ENCODE measurements at regions not wholly inside any gene's neighbourhood (a gene's known extent, or its start where the extent isn't known, plus 50 kb on each side); places are given as distances from the start of the nearest gene placed in this dataset.
"Not testable (repeated sequence)": the region's sequence is repeated elsewhere in the genome, so short reads cannot be mapped to it uniquely, and the experiment has no call there.

GRCh38 chr15:96477227-96477626 is 146.7 kb downstream of the NR2F2 start:
- Histone ChIP-seq H3K4me2 (ENCODE audit: extremely low read depth, insufficient read depth, low read length) (no peak overlapping the region), H3K36me3 (ENCODE audit: control insufficient read depth, insufficient read depth, low read length) (no peaks in the 10 kb centered on the region), H3K27me3 (ENCODE audit: control insufficient read depth, insufficient read depth, low read length) (no peaks in the 10 kb centered on the region), H3K79me2 (ENCODE audit: control insufficient read depth, insufficient read depth, low read length) (no peaks in the 10 kb centered on the region), H3K27ac (ENCODE audit: insufficient read depth, low read length) (no peak overlapping the region), H3K4me3 (replicated peaks in 1 of 4; ENCODE audit: control extremely low read depth in 1 of 4, insufficient read depth in 1 of 4, low read depth in 3 of 4, low read length in 4 of 4) (no peak overlapping the region), H4K20me1 (ENCODE audit: control insufficient read depth, extremely low read depth, insufficient read depth, low read length) (no peaks in the 10 kb centered on the region), H3K9me3 (ENCODE audit: control insufficient read depth, insufficient read depth, low read depth, low read length) (no peaks in the 10 kb centered on the region), H3K9ac (ENCODE audit: insufficient read depth, low read length) (no peak overlapping the region), H2AFZ (ENCODE audit: low read length) (no peak overlapping the region), H3K4me1 (ENCODE audit: control insufficient read depth, extremely low read depth, insufficient read depth, low read length) (no peaks in the 10 kb centered on the region)
- DNase-seq (ENCODE audit: low read depth in 2 of 2) = no peak
- no peak for TF ChIP-seq EZH2 (IDR thresholded peaks at IDR 0.05; ENCODE audit: low read length, missing control alignments)
- TF ChIP-seq, protein P1, sequence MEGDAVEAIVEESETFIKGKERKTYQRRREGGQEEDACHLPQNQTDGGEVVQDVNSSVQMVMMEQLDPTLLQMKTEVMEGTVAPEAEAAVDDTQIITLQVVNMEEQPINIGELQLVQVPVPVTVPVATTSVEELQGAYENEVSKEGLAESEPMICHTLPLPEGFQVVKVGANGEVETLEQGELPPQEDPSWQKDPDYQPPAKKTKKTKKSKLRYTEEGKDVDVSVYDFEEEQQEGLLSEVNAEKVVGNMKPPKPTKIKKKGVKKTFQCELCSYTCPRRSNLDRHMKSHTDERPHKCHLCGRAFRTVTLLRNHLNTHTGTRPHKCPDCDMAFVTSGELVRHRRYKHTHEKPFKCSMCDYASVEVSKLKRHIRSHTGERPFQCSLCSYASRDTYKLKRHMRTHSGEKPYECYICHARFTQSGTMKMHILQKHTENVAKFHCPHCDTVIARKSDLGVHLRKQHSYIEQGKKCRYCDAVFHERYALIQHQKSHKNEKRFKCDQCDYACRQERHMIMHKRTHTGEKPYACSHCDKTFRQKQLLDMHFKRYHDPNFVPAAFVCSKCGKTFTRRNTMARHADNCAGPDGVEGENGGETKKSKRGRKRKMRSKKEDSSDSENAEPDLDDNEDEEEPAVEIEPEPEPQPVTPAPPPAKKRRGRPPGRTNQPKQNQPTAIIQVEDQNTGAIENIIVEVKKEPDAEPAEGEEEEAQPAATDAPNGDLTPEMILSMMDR (conservative IDR thresholded peaks at IDR 0.05 in 1 of 2, IDR thresholded peaks at IDR 0.05 in 1 of 2; ENCODE audit: low read depth in 1 of 2, low read length in 2 of 2) = no peak

GRCh38 chr15:96484412-96484811 is 153.9 kb downstream of the NR2F2 start:
- H3K4me3 ChIP-seq (replicated peaks in 1 of 4; ENCODE audit: control extremely low read depth in 1 of 4, insufficient read depth in 1 of 4, low read depth in 3 of 4, low read length in 4 of 4); H4K20me1 ChIP-seq (ENCODE audit: control insufficient read depth, extremely low read depth, insufficient read depth, low read length); H3K9me3 ChIP-seq (ENCODE audit: control insufficient read depth, insufficient read depth, low read depth, low read length); H2AFZ ChIP-seq (ENCODE audit: low read length); H3K79me2 ChIP-seq (ENCODE audit: control insufficient read depth, insufficient read depth, low read length); H3K27me3 ChIP-seq (ENCODE audit: control insufficient read depth, insufficient read depth, low read length); H3K9ac ChIP-seq (ENCODE audit: insufficient read depth, low read length); DNase-seq (ENCODE audit: low read depth in 2 of 2); H3K4me1 ChIP-seq (ENCODE audit: control insufficient read depth, extremely low read depth, insufficient read depth, low read length); H3K4me2 ChIP-seq (ENCODE audit: extremely low read depth, insufficient read depth, low read length); H3K27ac ChIP-seq (ENCODE audit: insufficient read depth, low read length); H3K36me3 ChIP-seq (ENCODE audit: control insufficient read depth, insufficient read depth, low read length): not testable (repeated sequence)

- H3K36me3 ChIP-seq (ENCODE audit: control insufficient read depth, insufficient read depth, low read length) = no peaks in the 10 kb centered on the region
- H2AFZ ChIP-seq (ENCODE audit: low read length) = no peak overlapping the region
- no peaks in the 10 kb centered on the region for H3K27me3 ChIP-seq (ENCODE audit: control insufficient read depth, insufficient read depth, low read length)
- no peaks in the 10 kb centered on the region for H3K9me3 ChIP-seq (ENCODE audit: control insufficient read depth, insufficient read depth, low read depth, low read length)
- DNase-seq (ENCODE audit: low read depth in 2 of 2) = no peak
- TF ChIP-seq, protein P1 (conservative IDR thresholded peaks at IDR 0.05 in 1 of 2, IDR thresholded peaks at IDR 0.05 in 1 of 2; ENCODE audit: low read depth in 1 of 2, low read length in 2 of 2) = no peak
- no peak for TF ChIP-seq EZH2 (IDR thresholded peaks at IDR 0.05; ENCODE audit: low read length, missing control alignments)
- no peaks in the 10 kb centered on the region for H3K4me1 ChIP-seq (ENCODE audit: control insufficient read depth, extremely low read depth, insufficient read depth, low read length)
- H3K4me2 ChIP-seq (ENCODE audit: extremely low read depth, insufficient read depth, low read length) = no peak overlapping the region
- no peaks in the 10 kb centered on the region for H3K79me2 ChIP-seq (ENCODE audit: control insufficient read depth, insufficient read depth, low read length)
- no peak overlapping the region for H3K27ac ChIP-seq (ENCODE audit: insufficient read depth, low read length)
- H3K4me3 ChIP-seq (replicated peaks in 1 of 4; ENCODE audit: control extremely low read depth in 1 of 4, insufficient read depth in 1 of 4, low read depth in 3 of 4, low read length in 4 of 4) = no peak overlapping the region
- no peaks in the 10 kb centered on the region for H4K20me1 ChIP-seq (ENCODE audit: control insufficient read depth, extremely low read depth, insufficient read depth, low read length)
- H3K9ac ChIP-seq (ENCODE audit: insufficient read depth, low read length) = no peak overlapping the region
Measured at GRCh38 chr15:96484830-96485229, 154.3 kb downstream of the NR2F2 start.

Data from fibroblast of lung (primary cell).